HG02571 (cell line): ENCODE measurements at regions not wholly inside any gene's neighbourhood (a gene's known extent, or its start where the extent isn't known, plus 50 kb on each side); places are given as distances from the start of the nearest gene placed in this dataset.
"Not testable (repeated sequence)": the region's sequence is repeated elsewhere in the genome, so short reads cannot be mapped to it uniquely, and the experiment has no call there.

Experiments
- ATAC-seq: cut with Tn5 transposase; IDR thresholded peaks from one replicate; pipeline ENCODE4 v1.9.1; 2021; ENCODE audit warnings: mild to moderate bottlenecking, moderate library complexity; ENCODE audit not compliant: unreplicated experiment

GRCh38 chr12:90710711-90711110 is 244.3 kb downstream of the CCER1 start:
- no peak for ATAC-seq

- no peak for ATAC-seq
Measured at GRCh38 chr12:90706036-90706435, 248.9 kb downstream of the CCER1 start.

GRCh38 chr12:90695415-90695814 is 259.6 kb downstream of the CCER1 start:
- no peak for ATAC-seq

GRCh38 chr12:90690120-90690519 is 264.9 kb downstream of the CCER1 start:
- no peak for ATAC-seq

- ATAC-seq = not testable (repeated sequence)
Measured at GRCh38 chr12:90687682-90688081, 267.3 kb downstream of the CCER1 start.

GRCh38 chr12:90683871-90684270 is 271.1 kb downstream of the CCER1 start:
- no peak for ATAC-seq

- ATAC-seq = no peak
Measured at GRCh38 chr12:90682398-90682797, 272.6 kb downstream of the CCER1 start.

GRCh38 chr12:90679674-90680073 is 275.3 kb downstream of the CCER1 start:
- ATAC-seq = no peak

GRCh38 chr12:90677552-90677951 is 277.4 kb downstream of the CCER1 start:
- ATAC-seq = no peak

GRCh38 chr12:90677055-90677454 is 277.9 kb downstream of the CCER1 start:
- no peak for ATAC-seq

GRCh38 chr12:90675106-90675505 is 279.9 kb downstream of the CCER1 start:
- no peak for ATAC-seq

GRCh38 chr12:90672081-90672480 is 282.9 kb downstream of the CCER1 start:
- no peak for ATAC-seq

GRCh38 chr12:90663949-90664348 is 291.0 kb downstream of the CCER1 start:
- ATAC-seq = not testable (repeated sequence)

GRCh38 chr12:90659060-90659459 is 295.9 kb downstream of the CCER1 start:
- ATAC-seq = no peak

- ATAC-seq = no peak
Measured at GRCh38 chr12:90653040-90653439, 301.9 kb downstream of the CCER1 start.

GRCh38 chr12:90652280-90652679 is 302.7 kb downstream of the CCER1 start:
- ATAC-seq = no peak

- no peak for ATAC-seq
Measured at GRCh38 chr12:90645181-90645580, 309.8 kb downstream of the CCER1 start.

- no peak for ATAC-seq
Measured at GRCh38 chr12:90631591-90632212, 323.3 kb downstream of the CCER1 start.

GRCh38 chr12:90630006-90630405 is 325.0 kb downstream of the CCER1 start:
- no peak for ATAC-seq

- ATAC-seq = no peak
Measured at GRCh38 chr12:90628213-90628612, 326.8 kb downstream of the CCER1 start.

- ATAC-seq = no peak
Measured at GRCh38 chr12:90627180-90627896, 327.6 kb downstream of the CCER1 start.

GRCh38 chr12:90622431-90622830 is 332.5 kb downstream of the CCER1 start:
- no peak for ATAC-seq

- ATAC-seq = no peak
Measured at GRCh38 chr12:90621927-90622326, 333.0 kb downstream of the CCER1 start.
